ENCODE measurements at regions not wholly inside any gene's neighbourhood (a gene's known extent, or its start where the extent isn't known, plus 50 kb on each side); places are given as distances from the start of the nearest gene placed in this dataset.

DNA sequence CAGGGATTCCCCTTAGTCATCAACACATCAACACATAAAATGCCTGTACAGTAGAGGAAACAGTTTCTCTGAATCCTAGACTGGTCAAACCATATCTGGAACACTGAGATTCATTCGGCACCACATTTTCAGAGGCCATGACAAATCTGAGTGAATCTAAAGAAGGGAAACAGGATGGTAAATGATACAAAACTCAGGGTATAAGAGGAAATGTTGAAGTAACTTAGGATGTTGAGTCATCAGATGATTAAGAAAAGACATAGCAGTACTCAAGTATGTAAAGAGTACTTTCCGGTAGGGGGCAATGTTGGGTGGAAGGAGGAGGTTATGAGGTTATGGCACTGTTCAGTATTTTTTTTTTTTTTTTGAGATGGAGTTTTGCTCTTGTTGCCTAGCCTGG is 358.5 kb upstream of the PMFBP1 start:
- in situ Hi-C loops (cut with MboI; ENCODE audit: low sequenced_read_pairs), result no loop called here

DNA sequence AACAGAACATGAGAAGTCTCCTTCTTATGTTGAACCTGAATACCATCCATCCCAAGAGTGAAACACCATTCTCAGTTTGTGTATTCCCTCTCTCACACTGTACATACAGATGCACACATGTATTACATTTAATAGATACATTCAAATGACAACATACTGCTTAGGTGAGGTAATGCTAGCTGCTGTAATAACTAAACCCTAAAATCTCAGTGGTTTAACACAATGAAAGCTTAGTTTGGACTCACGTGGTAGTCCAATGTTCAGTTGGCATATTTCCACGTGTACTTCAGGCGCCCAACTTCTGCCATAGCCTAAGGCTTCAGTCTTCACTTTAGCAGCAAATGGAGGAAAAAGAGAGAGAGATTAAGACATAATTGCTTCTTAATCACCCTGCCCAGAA is 351.1 kb upstream of the PMFBP1 start:
- in situ Hi-C loops (cut with MboI; ENCODE audit: low sequenced_read_pairs), result no loop called here

DNA sequence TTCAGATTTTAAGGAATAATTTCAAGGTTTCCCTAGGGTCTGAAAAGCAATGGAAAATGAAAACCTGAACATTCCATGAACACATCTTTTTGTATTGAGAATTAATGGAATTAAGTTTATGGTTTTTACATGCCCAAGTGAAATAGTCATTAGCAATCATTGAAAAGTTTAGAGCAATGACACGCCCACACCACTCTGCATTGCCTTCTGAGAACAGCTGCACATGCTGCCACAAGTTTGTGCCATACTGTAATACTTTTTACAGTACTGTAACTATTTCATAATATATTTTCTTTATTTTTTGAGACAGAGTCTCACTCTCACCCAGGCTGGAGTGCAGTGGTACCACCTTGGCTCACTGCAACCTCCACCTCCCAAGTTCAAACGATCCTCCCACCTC is 345.2 kb upstream of the PMFBP1 start:
- in situ Hi-C loops (cut with MboI; ENCODE audit: low sequenced_read_pairs), result no loop called here

DNA sequence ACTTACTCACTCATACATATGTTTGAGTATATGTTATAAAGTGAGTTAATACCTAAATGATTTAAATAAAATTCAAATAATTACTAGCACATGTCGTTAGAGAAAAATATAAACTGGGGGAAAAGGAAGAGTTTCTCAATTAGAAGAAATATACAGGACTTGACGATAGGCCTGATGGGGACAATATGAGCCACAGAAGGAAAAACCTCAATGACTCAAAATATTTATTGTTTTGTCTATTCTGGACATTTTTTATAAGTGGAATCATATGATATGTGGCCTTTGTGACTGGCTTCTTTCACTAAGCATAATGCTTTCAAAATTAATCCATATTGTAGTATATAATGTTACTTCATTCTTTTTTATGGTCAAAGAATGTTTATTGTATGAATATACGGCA is 339.2 kb upstream of the PMFBP1 start:
- in situ Hi-C loops (cut with MboI; ENCODE audit: low sequenced_read_pairs), result no loop called here

DNA sequence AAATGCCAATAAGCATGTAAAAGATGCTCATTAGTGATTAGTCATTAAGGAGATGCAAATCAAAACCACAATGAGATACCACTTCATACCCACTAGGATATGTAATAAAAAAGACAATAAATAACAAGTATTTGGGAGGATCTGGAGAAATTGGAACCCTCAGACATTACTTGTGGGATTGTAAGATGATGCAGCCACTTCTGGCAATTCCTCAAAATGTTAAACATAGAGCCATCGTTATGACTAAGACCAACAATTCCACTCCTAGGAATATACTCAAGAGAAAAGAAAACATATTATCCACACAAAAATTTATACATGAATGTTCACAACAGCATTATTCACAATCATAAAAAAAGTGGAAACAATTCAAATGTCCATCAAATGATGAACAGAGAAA is 336.2 kb upstream of the PMFBP1 start:
- in situ Hi-C loops (cut with MboI; ENCODE audit: low sequenced_read_pairs), result no loop called here

DNA sequence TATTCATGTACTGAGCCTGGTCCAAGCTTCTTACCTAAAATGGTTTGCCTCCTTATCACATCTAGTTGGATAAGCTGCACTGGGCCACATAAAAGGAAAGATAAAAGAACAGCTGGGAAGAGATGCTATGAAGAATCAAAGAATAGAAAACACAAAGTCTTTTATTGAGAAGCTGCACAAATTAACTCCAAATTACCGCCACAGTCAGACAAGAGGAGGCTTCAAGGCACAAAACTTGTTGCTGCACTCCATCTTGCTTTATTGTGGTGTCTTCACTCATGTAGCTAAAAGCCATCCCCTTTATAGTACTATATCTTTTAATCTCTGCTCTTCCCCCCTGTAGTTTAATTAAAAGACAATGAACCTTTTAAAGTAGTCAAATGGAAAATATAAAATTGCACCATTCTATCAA is 330.6 kb upstream of the PMFBP1 start:
- in situ Hi-C loops (cut with MboI; ENCODE audit: low sequenced_read_pairs), result no loop called here

DNA sequence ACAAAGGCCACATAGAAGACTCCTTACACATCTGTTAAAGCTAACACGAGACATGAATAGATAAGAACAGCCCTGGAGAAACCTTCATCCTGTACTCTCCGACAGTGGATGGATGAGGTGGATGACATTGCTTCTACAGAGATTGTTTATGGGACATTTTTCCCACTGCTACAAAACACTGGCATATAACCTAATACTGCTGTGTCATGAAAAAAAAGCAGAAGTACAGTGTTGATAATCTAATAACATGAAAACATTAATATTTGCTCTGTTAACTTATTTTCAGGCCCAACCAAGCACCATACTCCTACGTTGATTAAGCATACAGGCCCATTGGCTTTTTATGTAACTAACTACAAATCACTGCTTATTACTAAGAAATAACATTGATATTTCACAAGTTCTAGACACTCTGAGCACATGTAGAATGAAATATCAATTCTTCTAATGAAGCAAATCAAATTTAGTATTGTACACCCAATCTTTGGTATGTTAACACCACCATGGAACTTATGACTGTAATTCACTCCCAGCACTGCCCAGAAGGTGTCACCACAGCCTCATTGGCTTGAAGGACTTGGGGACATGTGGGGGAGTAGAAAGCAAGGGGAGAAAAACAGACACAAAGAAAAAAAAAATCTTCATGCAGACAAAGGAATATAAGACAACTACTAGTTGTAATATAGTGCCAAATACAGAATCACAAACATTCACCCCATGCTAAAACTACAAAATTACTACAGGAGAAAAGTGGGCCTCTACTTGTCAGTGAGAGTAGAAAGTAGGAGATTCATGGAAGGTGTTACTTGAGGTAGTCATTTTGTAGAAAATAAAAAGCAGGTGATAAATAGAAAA is 330.0 kb upstream of the PMFBP1 start:
- in situ Hi-C loops (cut with MboI; ENCODE audit: low sequenced_read_pairs), result no loop called here

DNA sequence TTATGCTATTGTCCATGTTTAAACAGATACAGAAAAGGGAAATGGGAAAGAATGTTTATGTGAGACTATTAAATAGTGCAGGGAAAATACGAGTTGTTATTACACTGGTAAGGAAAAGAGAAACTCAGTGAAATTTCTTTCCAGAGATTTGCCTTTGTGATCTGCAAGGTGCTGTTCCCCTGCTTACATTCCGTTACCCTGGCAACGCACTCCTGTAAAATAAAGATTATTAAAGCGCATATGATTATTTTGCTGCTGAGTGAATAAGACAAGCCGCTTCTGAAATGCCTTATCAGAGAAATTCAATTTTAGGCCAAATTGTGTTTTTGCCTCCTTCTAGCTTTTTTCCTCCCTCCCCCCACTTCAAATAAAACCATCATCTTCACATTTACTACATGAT is 328.6 kb upstream of the PMFBP1 start:
- in situ Hi-C loops (cut with MboI; ENCODE audit: low sequenced_read_pairs), result no loop called here

DNA sequence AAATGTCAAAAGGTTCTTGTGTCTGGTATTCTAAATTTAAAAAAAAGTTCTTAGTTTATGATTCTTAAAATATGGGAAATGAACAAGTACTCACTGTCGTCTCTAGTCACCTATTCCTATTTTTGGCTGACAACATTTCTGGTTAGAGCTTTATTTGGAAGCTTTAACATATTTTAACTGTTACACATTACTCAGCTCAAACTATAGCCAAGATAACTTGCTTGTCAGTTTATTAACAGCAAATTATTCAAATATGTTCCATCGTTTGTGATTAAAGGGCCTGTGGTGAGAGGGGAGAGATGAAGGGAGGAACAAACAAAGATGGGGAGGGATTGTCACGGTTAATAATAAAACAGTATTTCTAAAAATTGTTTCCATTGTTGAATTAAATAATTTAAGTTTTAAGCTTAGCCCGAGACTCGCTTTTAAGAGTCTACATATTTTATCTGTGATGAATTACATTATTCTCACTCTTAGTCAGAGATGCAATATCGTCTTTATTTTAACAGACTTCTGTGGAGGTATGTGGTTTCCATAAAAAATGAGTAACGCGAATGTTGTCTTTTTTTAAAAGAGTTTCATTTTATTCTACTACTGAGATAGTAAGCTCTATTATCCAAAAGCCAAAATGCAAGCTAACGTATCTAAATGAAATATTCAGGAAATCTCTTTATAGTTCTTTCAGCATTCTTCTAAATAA is 321.9 kb upstream of the PMFBP1 start:
- in situ Hi-C loops (cut with MboI; ENCODE audit: low sequenced_read_pairs), result no loop called here

DNA sequence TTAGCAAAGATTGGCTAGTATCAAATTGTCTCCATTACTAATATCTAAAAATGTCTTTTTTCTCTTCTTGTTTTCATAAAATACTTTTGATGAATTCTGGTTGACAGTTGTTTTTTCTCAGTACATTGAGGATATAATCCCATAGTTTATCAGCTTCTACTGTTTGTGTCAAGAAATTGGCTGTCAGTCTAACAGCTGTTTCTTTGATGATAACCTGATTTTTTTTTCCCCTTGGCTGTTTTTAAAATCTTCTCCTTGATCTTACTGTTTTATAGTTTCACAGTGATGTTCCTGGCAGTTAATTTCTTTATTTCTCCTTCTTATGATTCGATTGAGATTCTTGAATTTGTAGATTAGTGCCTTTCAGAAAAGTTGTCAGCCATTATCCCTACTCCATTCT is 315.3 kb upstream of the PMFBP1 start:
- in situ Hi-C loops (cut with MboI; ENCODE audit: low sequenced_read_pairs), result no loop called here

DNA sequence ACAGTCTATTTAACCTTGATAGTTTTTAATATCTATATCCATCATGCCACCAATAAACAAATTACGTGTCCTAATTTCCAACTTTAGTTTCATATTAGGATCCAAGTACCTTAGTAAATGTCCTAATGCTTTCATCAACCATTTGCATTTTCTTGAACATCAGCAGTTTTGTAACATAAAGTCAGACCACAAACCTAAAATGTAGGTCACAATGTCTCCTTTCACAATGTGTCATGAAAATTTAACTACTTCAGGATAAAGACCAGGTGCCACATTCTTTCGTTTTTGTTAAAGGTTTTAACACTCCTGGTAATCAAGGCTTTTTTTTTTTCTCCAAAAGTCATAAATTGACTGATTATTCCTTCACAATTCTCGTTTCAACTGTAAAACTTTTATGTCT is 310.7 kb upstream of the PMFBP1 start:
- in situ Hi-C loops (cut with MboI; ENCODE audit: low sequenced_read_pairs), result no loop called here

DNA sequence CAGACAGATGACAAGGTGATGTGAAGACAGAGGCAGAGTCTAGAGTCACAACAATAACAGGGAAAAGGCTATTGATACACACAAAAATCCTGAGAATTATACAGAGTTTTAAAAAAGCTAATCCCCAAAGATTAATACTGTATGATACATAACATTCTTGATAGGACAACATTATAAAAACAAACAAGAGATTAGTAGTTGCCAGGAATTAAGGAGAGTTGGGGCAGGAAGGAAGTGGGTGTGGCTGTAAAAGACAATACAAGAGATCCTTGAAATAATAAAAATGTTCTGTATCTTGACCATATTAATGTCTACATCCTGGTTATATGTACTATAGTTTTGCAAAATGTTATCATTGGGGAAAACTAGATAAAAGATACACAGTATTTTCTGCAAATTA is 309.5 kb upstream of the PMFBP1 start:
- in situ Hi-C loops (cut with MboI; ENCODE audit: low sequenced_read_pairs), result no loop called here

DNA sequence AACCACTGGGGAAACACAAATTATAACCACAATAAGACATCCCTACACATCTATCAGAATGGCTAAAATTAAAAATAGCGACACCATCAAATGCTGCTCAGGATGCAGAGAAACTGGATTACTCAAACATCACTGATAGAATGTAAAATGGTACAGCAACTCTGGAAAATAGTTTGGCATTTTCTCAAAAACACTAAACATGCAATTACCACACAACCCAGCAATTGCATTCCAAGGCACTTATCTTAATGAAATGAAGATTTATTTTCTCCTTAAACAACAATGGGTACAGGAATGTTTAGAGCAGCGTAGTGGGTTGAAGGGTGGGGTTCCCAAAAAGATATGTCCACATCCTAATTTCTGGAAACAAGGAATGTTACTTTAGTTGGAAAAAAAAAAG is 309.0 kb upstream of the PMFBP1 start:
- in situ Hi-C loops (cut with MboI; ENCODE audit: low sequenced_read_pairs), result no loop called here

DNA sequence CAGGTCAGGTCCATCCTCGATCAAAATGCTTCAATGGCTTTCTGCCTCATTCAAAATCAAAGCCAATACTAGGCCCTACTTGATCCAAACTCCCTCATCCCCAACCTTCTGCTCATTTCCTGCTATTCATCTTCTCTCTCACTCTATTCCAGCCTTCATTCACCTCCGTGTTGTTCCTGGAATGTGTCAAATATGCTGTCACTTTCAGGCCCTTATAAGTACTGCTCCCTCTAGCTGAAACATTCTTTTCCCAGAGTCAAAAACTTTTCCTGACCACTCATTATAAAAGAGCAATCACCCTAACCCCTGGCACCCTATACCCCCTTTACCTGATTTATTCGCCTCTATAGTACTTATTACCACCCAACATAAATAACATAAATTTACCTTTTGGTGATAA is 303.7 kb upstream of the PMFBP1 start:
- in situ Hi-C loops (cut with MboI; ENCODE audit: low sequenced_read_pairs), result loop anchor here (10.0 kb wide), 1 partner anchor 351 kb away; no protein-coding TSS in a partner anchor

DNA sequence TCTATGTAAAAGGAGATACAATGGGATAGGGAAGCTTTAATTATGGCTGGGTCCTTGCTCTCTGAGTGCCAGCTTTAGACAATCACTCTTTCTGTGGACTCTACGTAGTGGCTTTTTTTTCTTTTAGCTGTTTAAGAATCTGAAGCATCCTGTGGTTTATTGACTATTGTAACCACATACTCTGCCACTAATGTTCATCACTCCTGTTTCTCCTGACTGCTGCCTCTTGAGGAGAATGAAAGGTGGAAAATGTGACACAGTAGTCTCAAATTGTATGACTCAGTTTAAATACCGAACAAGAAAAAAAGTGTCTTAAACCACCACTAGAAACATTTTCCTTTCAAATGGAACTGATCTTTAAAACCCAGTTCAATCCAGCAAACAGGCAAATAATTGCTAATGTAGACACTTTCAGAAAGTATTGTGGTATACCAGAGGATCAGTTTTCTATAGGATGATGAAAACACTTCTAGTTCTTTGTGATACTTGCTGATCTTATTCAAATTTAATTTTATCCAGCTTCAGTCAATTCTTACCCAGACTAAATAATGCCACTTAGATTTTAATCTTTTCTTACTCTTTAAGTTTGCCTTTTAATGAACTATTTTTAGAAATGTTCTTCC is 302.7 kb upstream of the PMFBP1 start:
- in situ Hi-C loops (cut with MboI; ENCODE audit: low sequenced_read_pairs), result loop anchor here (10.0 kb wide), 1 partner anchor 350 kb away; no protein-coding TSS in a partner anchor

DNA sequence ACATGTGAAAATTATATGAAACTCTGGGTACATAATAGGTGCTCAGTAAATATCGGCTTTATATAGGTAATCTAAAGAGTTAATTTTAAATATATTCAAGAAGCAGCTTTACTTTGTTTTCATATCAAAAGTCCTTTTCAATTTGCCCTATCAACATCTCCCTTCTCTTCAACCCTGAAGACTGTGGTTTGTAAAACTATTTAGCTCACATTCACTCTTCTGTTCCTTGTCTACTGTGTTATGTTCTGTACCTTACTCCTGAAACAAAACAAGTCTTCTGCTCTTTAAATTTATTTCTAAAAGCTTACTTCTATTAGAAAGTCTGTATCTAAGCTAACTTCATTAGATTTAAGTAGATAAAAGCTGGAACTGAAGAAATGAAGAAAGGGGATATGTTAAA is 301.7 kb upstream of the PMFBP1 start:
- in situ Hi-C loops (cut with MboI; ENCODE audit: low sequenced_read_pairs), result loop anchor here (10.0 kb wide), 1 partner anchor 349 kb away; no protein-coding TSS in a partner anchor

DNA sequence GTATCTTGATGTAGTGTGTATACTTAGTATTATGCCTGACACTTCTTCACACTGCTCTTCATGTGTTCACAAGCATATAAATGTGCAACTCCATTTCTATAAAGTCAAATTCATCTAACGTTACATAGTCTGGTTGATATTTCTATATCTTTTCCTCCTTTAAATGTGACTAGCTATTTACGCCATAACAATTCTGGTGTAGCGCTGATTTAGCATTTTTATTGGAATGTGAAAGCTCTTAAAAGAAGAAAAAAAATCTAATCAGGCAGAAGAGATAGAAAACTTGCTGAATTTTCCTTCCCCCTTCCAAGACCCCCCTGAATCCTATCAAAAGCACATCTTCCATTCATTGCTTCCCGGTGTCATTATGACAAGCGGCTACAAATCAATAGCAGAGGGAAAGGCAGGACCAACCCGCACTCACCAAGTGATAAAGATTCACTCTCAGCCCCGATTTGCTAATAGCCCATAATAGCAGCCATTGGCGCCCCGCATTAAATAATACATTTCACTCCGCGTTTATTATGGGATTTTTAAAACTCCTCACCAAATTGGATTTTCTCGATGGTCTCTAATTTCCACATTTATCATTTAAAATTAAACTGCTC is 299.5 kb upstream of the PMFBP1 start:
- in situ Hi-C loops (cut with MboI; ENCODE audit: low sequenced_read_pairs), result loop anchor here (10.0 kb wide), 1 partner anchor 347 kb away; no protein-coding TSS in a partner anchor

DNA sequence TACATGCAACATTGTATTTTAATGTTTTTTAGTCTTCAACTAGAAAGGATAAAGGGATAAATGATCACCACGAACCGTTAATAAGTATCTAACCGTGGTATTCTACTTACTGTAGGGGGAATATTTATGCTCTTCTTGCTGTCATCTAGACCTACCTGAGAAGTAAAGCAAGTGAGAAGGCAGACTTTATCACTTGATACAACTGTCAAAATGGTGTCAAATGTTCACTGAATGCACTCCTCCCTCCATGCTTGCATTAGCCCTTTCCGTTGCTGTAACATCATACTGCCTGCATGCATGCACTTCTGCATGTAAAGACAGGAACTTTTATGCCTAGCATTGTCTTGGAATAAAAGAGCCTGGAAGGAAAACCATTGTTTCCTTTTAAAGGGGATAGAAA is 298.6 kb upstream of the PMFBP1 start:
- in situ Hi-C loops (cut with MboI; ENCODE audit: low sequenced_read_pairs), result loop anchor here (10.0 kb wide), 1 partner anchor 346 kb away; no protein-coding TSS in a partner anchor

DNA sequence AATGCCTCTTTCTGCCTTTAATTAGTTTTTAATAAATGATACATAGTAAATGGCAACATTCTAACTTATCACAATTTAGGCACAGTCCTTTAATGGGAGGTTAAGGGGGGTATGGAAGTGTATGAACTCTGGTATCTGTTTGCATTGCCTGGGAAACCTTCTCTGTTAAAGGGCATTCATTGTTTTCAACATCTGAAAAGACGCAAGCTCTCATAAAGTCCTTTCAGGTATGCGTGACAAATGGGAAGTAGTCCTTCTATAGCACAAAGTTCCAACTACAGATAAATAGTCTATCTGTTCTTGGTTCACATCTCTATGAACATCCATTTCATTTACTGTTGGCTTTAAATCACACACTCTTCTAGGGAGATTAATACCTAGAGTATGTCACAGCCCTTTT is 298.0 kb upstream of the PMFBP1 start:
- in situ Hi-C loops (cut with MboI; ENCODE audit: low sequenced_read_pairs), result loop anchor here (10.0 kb wide), 1 partner anchor 345 kb away; no protein-coding TSS in a partner anchor

DNA sequence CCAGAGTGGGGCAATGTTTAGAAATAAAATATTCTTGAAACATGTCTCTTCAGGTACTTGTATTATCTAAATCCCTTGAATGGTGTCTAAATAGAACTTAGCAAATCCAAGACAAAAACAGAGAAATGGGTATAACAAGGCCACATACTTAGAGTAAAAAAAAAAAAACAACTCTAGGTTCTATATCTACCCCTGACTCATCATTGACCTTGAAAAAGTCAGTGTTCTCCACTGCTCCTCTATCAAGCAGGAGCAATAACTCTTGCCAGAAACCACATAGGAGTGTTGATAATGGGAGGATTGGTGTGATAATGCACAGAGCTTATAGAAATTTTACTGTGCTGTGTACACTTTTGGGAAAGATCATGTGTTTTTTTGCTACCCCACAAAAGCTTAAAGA is 296.6 kb upstream of the PMFBP1 start:
- in situ Hi-C loops (cut with MboI; ENCODE audit: low sequenced_read_pairs), result no loop called here

DNA sequence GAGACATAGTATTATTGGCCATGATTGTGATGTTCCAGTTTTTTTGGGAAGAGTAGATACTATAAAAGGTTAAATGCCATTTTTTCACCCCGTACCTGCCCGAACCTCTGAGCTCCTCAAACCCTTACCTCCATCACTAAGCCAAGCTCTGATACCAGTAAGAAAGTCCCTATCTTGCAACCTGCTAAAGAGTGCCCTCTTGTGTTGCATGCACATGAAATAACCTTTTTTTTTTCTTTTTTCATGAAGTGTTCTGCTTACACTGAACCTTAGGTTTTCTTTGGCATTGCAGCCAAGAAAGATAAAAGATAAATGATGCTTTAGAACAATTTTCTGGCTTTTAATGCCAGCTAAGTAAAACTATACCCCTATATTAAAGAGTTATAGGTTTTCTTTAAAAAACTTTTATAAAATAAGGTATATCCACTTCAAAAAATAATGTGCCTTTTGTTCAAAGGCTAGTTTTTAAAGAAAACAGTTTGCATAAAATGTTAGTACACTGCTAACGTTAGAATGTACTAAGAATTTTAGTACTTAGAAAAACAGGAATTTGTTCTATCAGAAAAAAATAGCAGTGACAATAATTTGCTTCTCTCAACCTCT is 295.3 kb upstream of the PMFBP1 start:
- in situ Hi-C loops (cut with MboI; ENCODE audit: low sequenced_read_pairs), result no loop called here

Measured in HL-60/S4 treated with retinoic acid at 250 ng/mL for 4 days and 3 days (cell line).